H9 (cell line): ENCODE measurements at regions not wholly inside any gene's neighbourhood (a gene's known extent, or its start where the extent isn't known, plus 50 kb on each side); places are given as distances from the start of the nearest gene placed in this dataset.
A peak's percentile ranks its signal among the peaks of the same experiment; 100 is the strongest.

ENCODE experiments used
- DNase-seq: peaks from one replicate; pipeline ENCODE4 v3.0.0-alpha.2; 2017
- H2AFZ ChIP-seq: one replicate; pipeline ENCODE4 v1.6.1; 2013; ENCODE audit warnings: mild to moderate bottlenecking, low read length, control low read depth, moderate library complexity
- H2AK5ac ChIP-seq: 2 replicates; pipeline ENCODE4 v1.6.1; 2013; ENCODE audit warnings: low read length, control low read depth, mixed read lengths; ENCODE audit not compliant: insufficient read length
- H2BK120ac ChIP-seq: one replicate; pipeline ENCODE4 v1.6.1; 2013; ENCODE audit warnings: low read depth, mild to moderate bottlenecking, low read length, control low read depth, inconsistent platforms; ENCODE audit not compliant: poor library complexity, severe bottlenecking
- H2BK12ac ChIP-seq: 2 replicates; pipeline ENCODE4 v1.6.1; 2013; ENCODE audit warnings: low read length, control low read depth, mixed read lengths, low read depth; ENCODE audit not compliant: insufficient read length
- H2BK15ac ChIP-seq: 2 replicates; pipeline ENCODE4 v1.6.1; 2013; ENCODE audit warnings: low read depth, low read length, control low read depth
- H2BK20ac ChIP-seq: one replicate; pipeline ENCODE4 v1.6.1; 2013; ENCODE audit warnings: low read depth, mild to moderate bottlenecking, low read length, control low read depth, inconsistent platforms; ENCODE audit not compliant: poor library complexity, severe bottlenecking
- H2BK5ac ChIP-seq: 2 replicates; pipeline ENCODE4 v1.6.1; 2013; ENCODE audit warnings: low read length, control low read depth, mixed read lengths; ENCODE audit not compliant: insufficient read length
- H3K14ac ChIP-seq: 2 replicates; pipeline ENCODE4 v1.6.1; 2013; ENCODE audit warnings: low read length, control low read depth; ENCODE audit not compliant: insufficient read depth
- H3K18ac ChIP-seq: 2 replicates; pipeline ENCODE4 v1.6.1; 2013; ENCODE audit warnings: low read depth, mild to moderate bottlenecking, mixed read lengths, low read length, control low read depth; ENCODE audit not compliant: insufficient read length
- H3K23ac ChIP-seq: 2 replicates; pipeline ENCODE4 v1.6.1; 2013; ENCODE audit warnings: low read length, control low read depth, mixed read lengths, low read depth; ENCODE audit not compliant: insufficient read length
- H3K23me2 ChIP-seq: 2 replicates; pipeline ENCODE4 v1.6.1; 2013; ENCODE audit warnings: low read depth, mild to moderate bottlenecking, mixed read lengths, low read length, control low read depth; ENCODE audit not compliant: insufficient read length, poor library complexity, severe bottlenecking
- H3K27ac ChIP-seq: 2 replicates; pipeline ENCODE4 v1.5.1; 2013; ENCODE audit warnings: low read length, control low read depth, mixed read lengths, low read depth; ENCODE audit not compliant: insufficient read length
- H3K27me3 ChIP-seq: 2 replicates; pipeline ENCODE4 v1.6.1; 2013; ENCODE audit warnings: low read length, control low read depth, inconsistent platforms; ENCODE audit not compliant: insufficient read depth
- H3K4ac ChIP-seq: 2 replicates; pipeline ENCODE4 v1.6.1; 2013; ENCODE audit warnings: low read depth, mild to moderate bottlenecking, control low read depth, inconsistent platforms, low read length, moderate library complexity
- H3K4me1 ChIP-seq: 2 replicates; pipeline ENCODE4 v1.6.1; 2013; ENCODE audit warnings: low read length, control low read depth, inconsistent platforms; ENCODE audit not compliant: insufficient read depth
- H3K4me2 ChIP-seq: 2 replicates; pipeline ENCODE4 v1.6.1; 2013; ENCODE audit warnings: low read length, control low read depth, mixed read lengths; ENCODE audit not compliant: insufficient read length, insufficient read depth
- H3K56ac ChIP-seq: 2 replicates; pipeline ENCODE4 v1.6.1; 2013; ENCODE audit warnings: low read depth, mild to moderate bottlenecking, mixed read lengths, low read length, control low read depth; ENCODE audit not compliant: insufficient read length
- H3K79me1 ChIP-seq: 2 replicates; pipeline ENCODE4 v1.6.1; 2013; ENCODE audit warnings: low read depth, mild to moderate bottlenecking, moderate library complexity, low read length, control low read depth, inconsistent platforms; ENCODE audit not compliant: insufficient read depth, poor library complexity, severe bottlenecking
- H3K79me2 ChIP-seq: 2 replicates; pipeline ENCODE4 v1.6.1; 2013; ENCODE audit warnings: low read length, control low read depth, inconsistent platforms; ENCODE audit not compliant: insufficient read depth
- H3K9ac ChIP-seq: 2 replicates; pipeline ENCODE4 v1.6.1; 2013; ENCODE audit warnings: low read length, control low read depth, mixed read lengths; ENCODE audit not compliant: insufficient read length; ENCODE audit errors: extremely low read depth
- H3K9me3 ChIP-seq: one replicate; pipeline ENCODE4 v1.6.1; 2013; ENCODE audit warnings: low read depth, low read length, inconsistent platforms; ENCODE audit not compliant: control insufficient read depth
- H3T11ph ChIP-seq: one replicate; pipeline ENCODE4 v1.6.1; 2013; ENCODE audit warnings: mild to moderate bottlenecking, low read length, control low read depth, inconsistent platforms
- H4K20me1 ChIP-seq: one replicate; pipeline ENCODE4 v1.6.1; 2013; ENCODE audit not compliant: control insufficient read depth, insufficient read length, insufficient read depth
- H4K5ac ChIP-seq: 2 replicates; pipeline ENCODE4 v1.6.1; 2013; ENCODE audit warnings: low read depth, mild to moderate bottlenecking, mixed read lengths, low read length, control low read depth; ENCODE audit not compliant: insufficient read length
- H4K8ac ChIP-seq: replicated peaks from 2 replicates; pipeline ENCODE4 v1.6.1; 2013; ENCODE audit warnings: low read length, control low read depth, mixed read lengths, low read depth; ENCODE audit not compliant: insufficient read length
- H4K91ac ChIP-seq: 2 replicates; pipeline ENCODE4 v1.6.1; 2013; ENCODE audit warnings: low read depth, mild to moderate bottlenecking, moderate library complexity, mixed read lengths, low read length, control low read depth; ENCODE audit not compliant: insufficient read length
- H3K27ac Mint-ChIP-seq, 3 experiments: 2 replicates in 2 of 3; 3 replicates in 1 of 3; pipeline ENCODE4 v1.8.0; 2020 to 2021; ENCODE audit warnings: mixed read lengths in 3 of 3, mild to moderate bottlenecking in 1 of 3, moderate library complexity in 1 of 3
- H3K27me3 Mint-ChIP-seq: 2 replicates; pipeline ENCODE4 v1.8.0; 2021; ENCODE audit warnings: low read depth, mild to moderate bottlenecking, moderate library complexity, mixed read lengths
- H3K36me3 Mint-ChIP-seq, 3 experiments: 2 replicates in 2 of 3; 3 replicates in 1 of 3; pipeline ENCODE4 v1.8.0; 2020 to 2021; ENCODE audit warnings: low read depth in 3 of 3, mixed read lengths in 3 of 3; ENCODE audit not compliant: insufficient read depth in 1 of 3
- H3K4me1 Mint-ChIP-seq, 2 experiments: 2 replicates each; pipeline ENCODE4 v1.8.0; 2020; ENCODE audit warnings: mixed read lengths in 2 of 2
- H3K4me3 Mint-ChIP-seq, 2 experiments: 2 replicates in 1 of 2; 3 replicates in 1 of 2; pipeline ENCODE4 v1.8.0; 2020 to 2021; ENCODE audit warnings: mild to moderate bottlenecking in 2 of 2, mixed read lengths in 2 of 2, moderate library complexity in 1 of 2
- H3K9me3 Mint-ChIP-seq, 2 experiments: 2 replicates in 1 of 2; 3 replicates in 1 of 2; pipeline ENCODE4 v1.8.0; 2020; ENCODE audit warnings: mild to moderate bottlenecking in 2 of 2, mixed read lengths in 2 of 2, moderate library complexity in 1 of 2
- CTCF ChIP-seq: fragments of 200-600 bp; sonication (generic); conservative IDR thresholded peaks from 3 replicates; pipeline ENCODE4 v1.8.0; 2021; ENCODE audit warnings: antibody characterized with exemption, mild to moderate bottlenecking
- WGBS: extraction: QIAGEN DNeasy Blood & Tissue Kit; methylation state at CpG from one replicate; pipeline ENCODE4 v1.1.7; 2013; ENCODE audit warnings: missing lambda C conversion rate, low lambda C conversion rate, mixed read lengths; ENCODE audit not compliant: insufficient read length; ENCODE audit errors: extremely low coverage; 5-methylcytosine and 5-hydroxymethylcytosine counted together

- H3K4me1 ChIP-seq: peaks cover 4% of the 10 kb centered on the region; the same call in 1 of the 2 replicates
- H3K9ac ChIP-seq: no peak overlapping the region
- no peak overlapping the region for H2AFZ ChIP-seq
- peak; percentile 44 for DNase-seq
- H3K9me3 Mint-ChIP-seq: no peaks in the 10 kb centered on the region
- no peak overlapping the region for H3T11ph ChIP-seq
- H2BK120ac ChIP-seq: no peak overlapping the region
- H3K56ac ChIP-seq: no peak overlapping the region
- H2BK15ac ChIP-seq: no peak overlapping the region
- no peak overlapping the region for H3K18ac ChIP-seq
- H2BK5ac ChIP-seq: no peak overlapping the region
- TF ChIP-seq CTCF: no peak
- H4K20me1 ChIP-seq: no peaks in the 10 kb centered on the region
- peaks cover 16% of the 10 kb centered on the region for H3K27me3 Mint-ChIP-seq
- no peaks in the 10 kb centered on the region for H3K27me3 ChIP-seq
- H3K4me3 Mint-ChIP-seq: no peak overlapping the region
- peaks cover 29 to 30% of the 10 kb centered on the region in 2 experiments for H3K4me1 Mint-ChIP-seq
- no peak overlapping the region for H4K5ac ChIP-seq
- H3K23ac ChIP-seq: no peak overlapping the region
- H3K9me3 ChIP-seq: no peaks in the 10 kb centered on the region
- H3K4me2 ChIP-seq: no peak overlapping the region
- no peaks in the 10 kb centered on the region for H3K79me1 ChIP-seq
- H4K91ac ChIP-seq: no peak overlapping the region
- H3K23me2 ChIP-seq: no peaks in the 10 kb centered on the region
- H3K4ac ChIP-seq: no peak overlapping the region
- no peaks in the 10 kb centered on the region for H3K36me3 Mint-ChIP-seq
- H2AK5ac ChIP-seq: no peak overlapping the region
- H3K27ac Mint-ChIP-seq: no peak overlapping the region
- no peak overlapping the region; the same call in 1 of the 2 replicates for H3K14ac ChIP-seq
- no CpG with 5 or more reads among the region's 9 CpGs for WGBS
- no peaks in the 10 kb centered on the region for H3K79me2 ChIP-seq
- H4K8ac ChIP-seq: no peak overlapping the region
- H2BK20ac ChIP-seq: no peak overlapping the region
- no peak overlapping the region for H3K27ac ChIP-seq
- no peak overlapping the region for H2BK12ac ChIP-seq
These were observed 537.2 kb downstream of the NPHP4 start for GRCh38 chr1:5455056-5455455.
